Globus pallidus (tissue), 1 donor: ENCODE measurements at regions not wholly inside any gene's neighbourhood (a gene's known extent, or its start where the extent isn't known, plus 50 kb on each side); places are given as distances from the start of the nearest gene placed in this dataset.

Source experiments
- DNase-seq: peaks from one replicate; pipeline ENCODE4 v3.0.0-alpha.2; 2015; ENCODE audit warnings: low spot score

DNA sequence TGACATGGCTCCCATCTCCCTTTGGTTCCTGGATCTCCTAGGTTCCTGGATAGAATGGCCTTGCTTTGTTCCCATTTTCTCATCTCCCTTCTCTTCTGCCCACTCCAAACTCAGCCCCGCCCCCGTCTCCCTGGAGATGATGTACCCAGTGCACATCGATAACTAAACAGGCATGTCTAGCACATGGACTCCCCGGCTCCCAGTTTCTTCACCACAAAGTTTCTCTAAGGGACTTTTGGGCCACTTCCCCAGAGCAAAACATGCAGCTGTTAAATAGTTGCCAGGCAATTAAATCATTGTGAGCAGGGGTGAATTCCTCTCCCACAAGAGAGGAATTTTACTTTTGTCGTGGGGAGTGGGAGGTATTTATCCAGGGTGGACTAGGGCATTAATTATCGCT, 259.0 kb downstream of the GADD45G start:
- no peak for DNase-seq

DNA sequence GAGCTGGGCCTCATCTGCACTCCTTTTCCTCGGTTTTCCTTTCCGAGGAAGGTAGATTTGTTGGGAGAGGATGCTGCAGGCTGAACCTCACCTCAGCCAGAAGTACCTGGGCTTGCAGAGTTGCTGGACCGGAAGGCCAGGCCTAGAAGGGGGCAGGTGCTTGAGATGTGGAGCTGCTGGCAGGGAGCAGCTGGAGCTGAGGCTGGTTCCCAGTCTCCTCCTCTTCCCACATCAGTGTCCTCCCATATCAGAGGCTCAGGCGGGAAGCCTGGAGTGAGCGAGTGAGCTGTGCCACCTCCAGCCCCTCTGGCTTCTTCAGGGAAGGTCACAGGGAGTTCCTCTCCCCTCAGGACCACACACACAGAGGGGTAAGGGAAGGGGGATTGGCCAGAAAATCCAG, 259.4 kb downstream of the GADD45G start:
- DNase-seq = no peak

DNA sequence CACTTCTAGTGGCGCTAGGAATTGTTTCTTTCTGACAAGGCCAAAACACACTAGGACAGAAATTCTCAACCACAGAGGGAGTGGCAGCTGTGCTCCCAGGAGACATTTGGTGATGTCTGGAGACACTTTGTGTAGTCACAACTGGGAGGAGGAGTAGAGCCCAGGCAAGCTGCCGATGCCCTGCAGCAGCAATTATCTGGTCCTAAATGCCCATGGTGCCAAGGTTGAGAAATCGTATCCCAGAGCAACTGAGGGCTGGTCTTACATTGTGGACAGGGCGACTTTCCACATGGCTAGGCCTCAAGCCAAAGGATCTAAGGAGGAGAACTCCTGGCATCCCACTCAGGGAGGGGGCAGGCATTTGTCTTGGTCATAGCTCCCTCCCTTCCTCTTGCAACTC, 259.9 kb downstream of the GADD45G start:
- DNase-seq = no peak

DNA sequence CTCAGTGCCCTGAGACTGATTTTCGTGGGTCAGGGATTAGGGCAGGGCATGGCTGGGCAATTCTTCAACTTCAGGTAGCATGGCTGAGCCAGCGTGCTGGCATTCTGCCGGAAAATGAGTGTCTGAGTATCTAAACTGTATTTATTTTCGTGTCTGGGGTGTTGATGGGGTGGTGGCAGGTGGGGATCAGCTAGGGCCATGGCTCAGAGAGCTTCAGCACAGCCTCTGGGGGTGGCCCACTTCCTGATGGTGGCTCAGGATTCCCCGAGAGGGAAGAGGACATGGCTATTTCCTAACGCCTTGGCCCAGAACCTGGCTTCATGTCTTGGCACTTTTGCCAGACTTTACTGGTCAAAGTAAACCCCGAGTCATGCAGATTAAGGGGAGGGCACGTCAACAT, 260.5 kb downstream of the GADD45G start:
- no peak for DNase-seq

GRCh38 chr9:89865981-89866380, 261.2 kb downstream of the GADD45G start:
- no peak for DNase-seq

- no peak for DNase-seq
Measured at GRCh38 chr9:89866701-89867100, 261.9 kb downstream of the GADD45G start.

- no peak for DNase-seq
Measured at GRCh38 chr9:89868100-89868499, 263.3 kb downstream of the GADD45G start.

GRCh38 chr9:89869793-89870580, 265.2 kb downstream of the GADD45G start:
- DNase-seq = no peak

DNA sequence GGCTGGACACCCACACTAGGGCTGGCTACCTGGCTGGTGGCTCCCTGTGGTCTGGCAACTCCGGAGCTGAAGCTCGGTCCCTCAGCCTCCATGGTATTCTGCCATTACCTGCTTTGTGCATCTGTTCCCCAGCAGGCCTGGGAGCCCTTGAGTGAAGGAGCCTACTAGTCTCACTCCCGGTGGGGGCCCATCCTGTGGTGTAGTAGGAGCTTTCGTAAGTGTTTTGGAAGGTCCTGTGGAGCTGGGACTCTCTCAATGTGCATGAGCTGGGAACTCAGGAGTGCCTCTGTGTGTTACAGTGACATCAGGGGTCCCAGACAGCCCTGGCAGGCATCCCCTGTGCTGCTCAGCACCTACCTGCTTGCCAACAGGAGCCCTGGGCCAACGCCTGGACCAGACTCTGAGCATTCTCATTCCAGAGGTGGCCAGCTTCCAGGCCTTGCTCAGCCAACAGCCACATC, 267.1 kb downstream of the GADD45G start:
- DNase-seq = no peak

DNA sequence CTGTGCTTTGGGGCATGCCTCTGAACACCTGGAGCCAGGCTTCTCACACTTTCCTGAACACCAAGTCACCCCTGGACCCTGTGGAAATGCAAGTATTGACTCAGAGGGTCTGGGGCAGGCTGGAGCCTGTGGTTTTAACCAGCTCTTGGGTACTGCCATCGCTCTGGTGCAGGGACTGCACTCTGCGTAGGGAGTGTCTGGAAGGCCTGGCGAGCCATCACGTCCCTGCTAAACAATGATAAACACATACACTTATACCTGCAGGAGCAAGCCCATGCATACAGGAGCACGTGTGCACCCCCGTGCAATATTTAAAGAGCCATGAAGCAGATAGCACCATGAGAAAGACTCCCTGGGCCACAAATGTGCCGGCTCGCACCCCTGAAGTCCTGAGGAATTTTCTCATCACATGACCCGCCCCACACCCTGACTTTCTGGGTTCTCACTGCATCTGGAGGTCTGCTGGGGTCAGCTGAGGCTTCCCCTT, 267.7 kb downstream of the GADD45G start:
- DNase-seq = no peak

GRCh38 chr9:89872913-89873707, 268.3 kb downstream of the GADD45G start:
- no peak for DNase-seq

DNA sequence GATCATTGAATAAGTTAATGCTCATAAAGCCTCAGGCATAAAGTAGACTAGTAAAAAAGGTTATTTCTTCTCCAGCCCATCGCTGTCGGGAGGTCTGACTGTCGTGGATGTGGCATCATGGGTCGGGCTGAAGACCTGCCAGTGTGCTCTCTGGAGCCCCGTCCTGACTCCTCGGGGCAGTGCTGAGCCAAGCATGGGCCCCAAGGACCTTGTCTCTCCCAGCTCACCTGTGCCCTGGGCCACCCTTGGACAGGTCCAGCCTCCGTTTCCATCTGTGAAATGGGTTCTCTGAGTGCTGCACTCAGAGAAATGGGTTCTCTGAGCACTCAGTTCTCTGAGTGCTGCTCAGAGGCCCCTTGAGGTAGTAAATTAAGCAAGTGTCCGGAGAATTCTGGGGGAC, 269.0 kb downstream of the GADD45G start:
- no peak for DNase-seq

- peak; percentile 16 for DNase-seq
Measured at GRCh38 chr9:89874351-89875321, 269.8 kb downstream of the GADD45G start.

DNA sequence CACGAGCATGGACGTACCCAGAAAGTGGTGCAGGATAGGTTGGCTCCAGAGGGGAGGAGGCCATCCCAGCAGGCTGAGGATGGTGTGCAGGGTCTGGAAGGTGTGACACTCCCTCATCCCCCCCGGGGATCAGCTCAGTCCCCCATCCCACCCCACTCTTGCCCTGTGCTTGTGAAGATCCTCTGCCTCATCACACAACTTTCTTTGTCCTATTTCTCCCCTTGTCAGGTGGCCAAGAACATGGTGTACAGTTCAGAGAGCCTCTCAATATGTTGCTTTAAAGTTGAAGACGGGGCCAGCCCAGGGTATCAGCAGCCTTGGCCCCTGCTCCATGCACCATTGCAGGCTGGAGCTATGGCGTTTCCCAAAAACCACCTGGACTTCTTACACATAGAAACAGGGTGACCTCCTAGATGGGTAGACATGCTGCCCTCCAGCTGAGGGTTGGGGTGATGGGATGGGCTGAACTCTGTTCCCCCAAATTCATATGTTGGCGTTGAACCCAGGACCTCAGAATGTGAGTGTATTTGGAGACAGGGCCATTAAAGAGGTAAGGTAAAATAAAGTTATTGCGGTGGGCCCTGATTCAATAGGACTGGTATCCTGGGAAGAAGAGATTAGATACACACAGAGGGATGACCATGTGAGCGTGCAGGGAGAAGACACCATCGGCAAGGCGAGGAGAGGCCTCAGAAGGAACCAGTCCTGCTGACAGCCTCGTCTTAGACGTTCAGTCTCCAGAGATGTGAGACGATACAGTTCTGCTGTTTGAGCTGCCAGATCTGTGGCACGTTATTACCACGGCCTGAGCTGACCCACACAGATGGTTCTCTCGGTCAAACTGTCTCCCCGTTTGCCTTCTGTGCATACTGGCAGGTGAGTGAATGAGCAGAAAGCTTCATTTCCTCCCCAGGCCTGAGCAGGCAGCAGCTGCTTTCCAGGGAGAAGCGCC, 272.5 kb downstream of the GADD45G start:
- no peak for DNase-seq

DNA sequence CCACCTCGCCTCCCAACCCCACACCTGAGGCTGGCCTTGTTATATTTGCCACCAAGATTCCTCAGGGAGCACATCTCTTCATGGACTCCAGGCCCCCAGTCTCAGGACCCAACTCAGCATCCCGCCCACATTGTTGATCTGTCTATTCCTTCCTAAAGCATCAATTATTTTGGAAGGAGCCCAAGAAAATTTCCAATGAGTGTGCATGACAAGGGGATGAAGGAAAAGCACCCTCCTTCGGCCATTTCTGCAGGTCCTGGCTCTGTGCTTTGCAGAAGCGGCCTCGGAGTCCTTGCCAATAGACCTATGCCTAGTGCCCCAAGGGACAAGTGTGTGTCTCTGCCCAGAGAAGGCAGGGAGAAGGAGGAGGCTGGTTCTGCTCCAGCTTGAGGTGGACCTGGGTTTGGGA, 273.2 kb downstream of the GADD45G start:
- no peak for DNase-seq

- no peak for DNase-seq
Measured at GRCh38 chr9:89878687-89879086, 273.9 kb downstream of the GADD45G start.

DNA sequence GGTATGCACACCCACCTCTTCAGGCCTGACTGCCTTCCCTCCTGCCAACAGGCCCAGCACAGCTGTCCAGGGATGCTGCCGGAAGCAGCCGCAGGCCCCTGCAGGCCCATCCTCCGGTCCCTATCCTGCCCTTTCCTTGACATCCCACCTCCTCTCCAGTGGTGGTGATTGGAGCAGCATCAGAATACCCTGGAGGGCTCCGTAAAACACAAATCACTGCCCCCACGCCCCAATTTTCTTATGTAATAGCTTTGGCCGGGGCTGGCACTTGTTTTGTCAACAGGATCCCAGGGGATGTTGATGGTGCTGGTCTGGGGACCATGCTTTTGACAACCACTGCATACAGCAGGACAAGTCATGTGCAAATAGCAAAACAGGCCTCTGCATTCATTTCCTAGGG, 274.5 kb downstream of the GADD45G start:
- DNase-seq = no peak

GRCh38 chr9:89879701-89880100, 274.9 kb downstream of the GADD45G start:
- DNase-seq = no peak

DNA sequence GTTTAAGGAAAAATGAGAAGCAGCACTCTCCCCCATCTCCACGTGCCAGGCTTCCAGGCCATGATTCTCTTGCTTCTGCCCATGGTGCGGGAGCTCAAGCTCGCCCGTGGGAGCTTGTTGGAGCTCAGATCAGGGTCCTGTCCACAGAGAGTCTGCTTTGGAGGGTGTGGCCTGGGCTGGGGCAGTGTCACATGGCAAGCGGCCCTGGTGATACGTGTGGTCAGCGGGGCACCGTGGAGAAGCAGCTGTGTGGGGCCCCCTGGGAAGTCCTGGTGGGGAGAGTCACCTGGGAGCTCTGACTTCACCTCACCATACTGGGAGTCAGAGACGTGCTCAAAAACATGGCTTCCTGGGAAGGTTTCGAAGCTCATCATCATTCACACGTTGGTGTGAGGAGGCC, 275.3 kb downstream of the GADD45G start:
- no peak for DNase-seq

DNA sequence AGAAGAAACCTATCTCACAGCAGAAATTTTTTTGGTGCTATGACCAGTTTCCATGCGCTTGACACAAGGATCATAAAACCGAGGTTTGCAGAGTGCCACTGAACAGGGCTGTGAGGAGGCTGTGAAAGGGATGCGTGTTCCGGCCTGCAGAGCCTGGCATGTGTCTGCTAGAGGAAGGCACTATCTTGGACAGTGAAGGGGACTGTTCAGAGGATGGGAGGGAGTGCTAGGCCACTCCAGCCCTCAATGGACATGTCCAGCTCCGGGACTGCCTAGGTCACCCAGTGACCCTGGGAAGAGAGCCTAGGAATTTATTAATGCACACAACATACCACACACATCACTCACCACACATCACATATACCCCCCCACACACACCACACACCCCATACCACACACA, 275.9 kb downstream of the GADD45G start:
- DNase-seq = no peak

DNA sequence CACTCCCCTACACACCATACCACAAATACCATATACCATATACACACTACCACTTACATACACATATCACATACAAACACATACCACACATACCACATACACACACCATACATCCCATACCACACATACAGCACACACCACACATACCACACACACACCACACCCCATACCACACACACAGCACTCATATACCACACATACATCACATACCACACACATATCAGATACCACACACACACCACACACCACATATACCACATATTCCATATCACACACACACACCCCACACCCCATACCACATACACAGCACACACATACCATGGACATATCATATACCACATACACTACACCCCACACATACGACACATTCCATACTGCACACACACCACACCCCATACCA, 276.6 kb downstream of the GADD45G start:
- DNase-seq = no peak
